Gastroesophageal sphincter (tissue), 2 donors: ENCODE measurements at regions not wholly inside any gene's neighbourhood (a gene's known extent, or its start where the extent isn't known, plus 50 kb on each side); places are given as distances from the start of the nearest gene placed in this dataset.

Experiments
- EP300 ChIP-seq: sonication (generic); formaldehyde crosslinking; IDR thresholded peaks from one replicate; pipeline ENCODE4 v1.6.1; 2017; ENCODE audit warnings: antibody characterized with exemption, mild to moderate bottlenecking
- POLR2A ChIP-seq, 2 donors: fragments of 450-650 bp; IDR thresholded peaks; one replicate each; pipeline ENCODE4 v1.6.1; 2017; ENCODE audit warnings: antibody characterized with exemption in 2 of 2, mild to moderate bottlenecking in 2 of 2, moderate library complexity in 1 of 2

- TF ChIP-seq POLR2A (IDR thresholded peaks at IDR 0.05) (no peak), EP300 (no peak)
Measured at GRCh38 chr10:78292982-78293865, 259.6 kb downstream of the RPS24 start.
